ENCODE measurements at regions not wholly inside any gene's neighbourhood (a gene's known extent, or its start where the extent isn't known, plus 50 kb on each side); places are given as distances from the start of the nearest gene placed in this dataset.

DNA sequence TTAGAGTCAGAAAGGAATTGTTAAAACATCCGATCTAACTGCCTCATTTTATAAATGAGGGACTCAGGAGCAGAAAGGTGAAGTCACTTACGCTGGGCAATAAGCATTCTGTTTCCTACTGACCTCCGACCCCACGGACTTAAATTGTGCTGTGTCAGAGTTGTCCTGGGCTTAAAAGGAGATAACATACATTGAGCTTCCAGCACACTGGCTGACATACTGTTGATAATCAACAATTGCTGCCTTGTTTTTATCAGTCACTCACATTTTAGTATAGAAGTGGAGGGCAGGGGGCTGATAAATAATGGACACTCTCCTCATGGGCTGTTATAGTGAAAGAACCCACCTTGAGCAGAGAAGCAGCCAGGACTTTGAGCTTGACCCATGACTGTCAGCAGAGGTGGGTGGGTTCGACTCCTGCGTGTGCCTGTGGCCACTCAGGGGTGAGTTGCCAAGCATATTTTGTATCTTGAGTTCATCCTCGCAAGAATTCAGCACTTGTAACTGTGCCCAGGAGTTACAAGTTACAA, 166.5 kb upstream of the JARID2 start:
- Histone ChIP-seq H3K27ac (no peak overlapping the region), H3K9me3 (no peaks in the 10 kb centered on the region), H3K36me3 (no peaks in the 10 kb centered on the region), H3K4me3 (no peak overlapping the region), H3K4me1 (no peaks in the 10 kb centered on the region), H3K27me3 (no peaks in the 10 kb centered on the region)
- ATAC-seq = no peak
- TF ChIP-seq POLR2A (IDR thresholded peaks at IDR 0.05) = no peak
- TF ChIP-seq, protein P1, sequence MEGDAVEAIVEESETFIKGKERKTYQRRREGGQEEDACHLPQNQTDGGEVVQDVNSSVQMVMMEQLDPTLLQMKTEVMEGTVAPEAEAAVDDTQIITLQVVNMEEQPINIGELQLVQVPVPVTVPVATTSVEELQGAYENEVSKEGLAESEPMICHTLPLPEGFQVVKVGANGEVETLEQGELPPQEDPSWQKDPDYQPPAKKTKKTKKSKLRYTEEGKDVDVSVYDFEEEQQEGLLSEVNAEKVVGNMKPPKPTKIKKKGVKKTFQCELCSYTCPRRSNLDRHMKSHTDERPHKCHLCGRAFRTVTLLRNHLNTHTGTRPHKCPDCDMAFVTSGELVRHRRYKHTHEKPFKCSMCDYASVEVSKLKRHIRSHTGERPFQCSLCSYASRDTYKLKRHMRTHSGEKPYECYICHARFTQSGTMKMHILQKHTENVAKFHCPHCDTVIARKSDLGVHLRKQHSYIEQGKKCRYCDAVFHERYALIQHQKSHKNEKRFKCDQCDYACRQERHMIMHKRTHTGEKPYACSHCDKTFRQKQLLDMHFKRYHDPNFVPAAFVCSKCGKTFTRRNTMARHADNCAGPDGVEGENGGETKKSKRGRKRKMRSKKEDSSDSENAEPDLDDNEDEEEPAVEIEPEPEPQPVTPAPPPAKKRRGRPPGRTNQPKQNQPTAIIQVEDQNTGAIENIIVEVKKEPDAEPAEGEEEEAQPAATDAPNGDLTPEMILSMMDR (IDR thresholded peaks at IDR 0.05 in 4 of 5, conservative IDR thresholded peaks at IDR 0.05 in 1 of 5) = no peak
- intact Hi-C loops (cut with DNase I; ENCODE audit: low total_unique reads) (no loop called here), in situ Hi-C loops (cut with MboI; ENCODE audit: low sequenced_read_pairs in 4 of 4) (no loop called here)
- DNase-seq = no peak

- no peaks in the 10 kb centered on the region for H3K9me3 ChIP-seq
- intact Hi-C loops (cut with DNase I; ENCODE audit: low total_unique reads) (no loop called here), in situ Hi-C loops (cut with MboI; ENCODE audit: low sequenced_read_pairs in 4 of 4) (no loop called here)
- no peak for ATAC-seq
- DNase-seq = no peak
- H3K4me3 ChIP-seq = no peak overlapping the region
- H3K4me1 ChIP-seq = no peaks in the 10 kb centered on the region
- H3K36me3 ChIP-seq = no peaks in the 10 kb centered on the region
- H3K27ac ChIP-seq = no peak overlapping the region
- H3K27me3 ChIP-seq = no peaks in the 10 kb centered on the region
- TF ChIP-seq POLR2A (IDR thresholded peaks at IDR 0.05) = no peak
- TF ChIP-seq, protein P1 (IDR thresholded peaks at IDR 0.05 in 4 of 5, conservative IDR thresholded peaks at IDR 0.05 in 1 of 5) = no peak
Observed at GRCh38 chr6:15080895-15081294, 165.0 kb upstream of the JARID2 start.

GRCh38 chr6:15081447-15081846, 164.4 kb upstream of the JARID2 start:
- Histone ChIP-seq H3K9me3 (no peaks in the 10 kb centered on the region), H3K27ac (no peak overlapping the region), H3K36me3 (no peaks in the 10 kb centered on the region), H3K27me3 (no peaks in the 10 kb centered on the region), H3K4me1 (no peaks in the 10 kb centered on the region), H3K4me3 (no peak overlapping the region)
- in situ Hi-C loops (cut with MboI; ENCODE audit: low sequenced_read_pairs in 4 of 4) = no loop called here
- no peak for ATAC-seq
- intact Hi-C loops (cut with DNase I; ENCODE audit: low total_unique reads) = no loop called here
- no peak for TF ChIP-seq POLR2A (IDR thresholded peaks at IDR 0.05)
- TF ChIP-seq, protein P1 (IDR thresholded peaks at IDR 0.05 in 4 of 5, conservative IDR thresholded peaks at IDR 0.05 in 1 of 5) = no peak
- no peak for DNase-seq

DNA sequence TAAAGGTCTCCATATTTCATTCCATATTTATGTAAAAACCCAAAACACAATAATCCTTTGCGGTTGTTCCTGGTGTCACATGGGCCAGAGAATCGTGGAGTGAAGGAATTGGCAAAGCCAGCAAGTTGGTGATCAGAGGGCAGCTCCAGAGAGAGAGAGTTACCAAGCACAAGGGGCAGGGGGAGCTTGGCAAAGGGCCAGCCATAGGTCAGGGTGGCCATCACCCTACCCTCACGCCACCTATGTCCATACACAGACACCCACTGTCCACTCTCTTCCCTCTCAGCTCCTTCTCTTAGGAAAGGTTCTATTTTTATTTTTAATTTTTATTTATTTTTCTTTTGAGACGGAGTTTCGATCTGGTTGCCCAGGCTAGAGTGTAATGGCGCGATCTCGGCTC, 163.2 kb upstream of the JARID2 start:
- intact Hi-C loops (cut with DNase I; ENCODE audit: low total_unique reads) = no loop called here
- no peaks in the 10 kb centered on the region for H3K27me3 ChIP-seq
- ATAC-seq (no peak), DNase-seq (no peak)
- H3K36me3 ChIP-seq = no peaks in the 10 kb centered on the region
- no peaks in the 10 kb centered on the region for H3K9me3 ChIP-seq
- in situ Hi-C loops (cut with MboI; ENCODE audit: low sequenced_read_pairs in 4 of 4) = no loop called here
- no peak overlapping the region for H3K27ac ChIP-seq
- no peaks in the 10 kb centered on the region for H3K4me1 ChIP-seq
- no peak for TF ChIP-seq POLR2A (IDR thresholded peaks at IDR 0.05)
- TF ChIP-seq, protein P1 (IDR thresholded peaks at IDR 0.05 in 4 of 5, conservative IDR thresholded peaks at IDR 0.05 in 1 of 5) = no peak
- no peak overlapping the region for H3K4me3 ChIP-seq
